ENCODE measurements at regions not wholly inside any gene's neighbourhood (a gene's known extent, or its start where the extent isn't known, plus 50 kb on each side); places are given as distances from the start of the nearest gene placed in this dataset.

DNA sequence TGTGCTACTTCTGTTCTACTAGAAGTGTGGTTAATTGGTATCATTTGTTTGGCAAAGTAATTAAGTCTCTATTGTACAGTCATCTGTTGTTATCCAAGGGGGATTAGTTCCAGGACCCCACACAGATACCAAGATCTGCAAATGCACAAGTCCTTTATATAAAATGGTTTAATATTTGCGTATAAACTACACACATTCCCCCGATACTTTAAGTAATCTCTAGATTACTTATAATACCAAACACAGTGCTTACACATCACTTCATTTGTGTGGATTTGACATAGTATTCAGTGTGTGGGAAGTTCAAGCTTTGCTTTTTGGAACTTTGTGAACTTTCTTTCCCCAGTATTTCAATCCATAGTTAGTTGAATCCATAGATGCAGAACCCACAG, 50.5 kb upstream of the ABI3BP start:
- TF ChIP-seq, protein P1, sequence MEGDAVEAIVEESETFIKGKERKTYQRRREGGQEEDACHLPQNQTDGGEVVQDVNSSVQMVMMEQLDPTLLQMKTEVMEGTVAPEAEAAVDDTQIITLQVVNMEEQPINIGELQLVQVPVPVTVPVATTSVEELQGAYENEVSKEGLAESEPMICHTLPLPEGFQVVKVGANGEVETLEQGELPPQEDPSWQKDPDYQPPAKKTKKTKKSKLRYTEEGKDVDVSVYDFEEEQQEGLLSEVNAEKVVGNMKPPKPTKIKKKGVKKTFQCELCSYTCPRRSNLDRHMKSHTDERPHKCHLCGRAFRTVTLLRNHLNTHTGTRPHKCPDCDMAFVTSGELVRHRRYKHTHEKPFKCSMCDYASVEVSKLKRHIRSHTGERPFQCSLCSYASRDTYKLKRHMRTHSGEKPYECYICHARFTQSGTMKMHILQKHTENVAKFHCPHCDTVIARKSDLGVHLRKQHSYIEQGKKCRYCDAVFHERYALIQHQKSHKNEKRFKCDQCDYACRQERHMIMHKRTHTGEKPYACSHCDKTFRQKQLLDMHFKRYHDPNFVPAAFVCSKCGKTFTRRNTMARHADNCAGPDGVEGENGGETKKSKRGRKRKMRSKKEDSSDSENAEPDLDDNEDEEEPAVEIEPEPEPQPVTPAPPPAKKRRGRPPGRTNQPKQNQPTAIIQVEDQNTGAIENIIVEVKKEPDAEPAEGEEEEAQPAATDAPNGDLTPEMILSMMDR (IDR thresholded peaks at IDR 0.05; ENCODE audit: low read depth, low read length, missing control alignments), result no peak
- no peak for DNase-seq (ENCODE audit: low read depth)
- no peak overlapping the region for H3K4me3 ChIP-seq (ENCODE audit: low read depth, low read length)

DNA sequence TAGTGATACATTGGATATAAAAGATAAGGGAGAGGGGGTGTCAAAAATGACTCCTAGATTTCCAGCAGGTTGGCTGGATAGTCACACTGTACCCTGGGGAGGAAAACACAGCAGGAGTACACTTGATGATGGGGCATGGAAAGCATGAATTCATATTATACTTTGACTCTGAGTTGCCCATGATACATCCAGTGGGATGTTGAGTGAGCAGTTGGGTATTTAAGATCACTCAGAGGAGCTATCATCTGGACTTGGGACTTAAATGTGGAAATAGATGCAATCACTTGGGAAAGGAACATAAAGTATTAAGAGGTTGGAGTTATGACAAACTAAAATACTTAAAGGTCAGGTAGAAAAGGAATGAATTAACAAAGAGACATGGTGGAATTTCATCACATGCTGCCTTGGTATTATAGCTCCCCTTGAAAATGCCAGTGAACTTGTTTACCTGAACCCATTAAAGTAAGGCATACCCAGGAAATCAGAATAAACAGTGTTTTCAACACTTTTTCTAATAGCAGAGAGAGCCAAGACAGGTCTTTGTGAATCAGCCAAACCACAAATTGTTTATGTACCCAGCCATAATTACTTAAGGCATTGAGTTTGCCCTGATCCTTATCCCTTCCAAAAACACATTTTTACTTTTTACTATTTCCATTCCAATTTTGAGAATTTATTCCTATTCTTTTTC, 49.9 kb upstream of the ABI3BP start:
- no peak for DNase-seq (ENCODE audit: low read depth)
- TF ChIP-seq, protein P1 (IDR thresholded peaks at IDR 0.05; ENCODE audit: low read depth, low read length, missing control alignments), result no peak
- no peak overlapping the region for H3K4me3 ChIP-seq (ENCODE audit: low read depth, low read length)
